ENCODE measurements at regions not wholly inside any gene's neighbourhood (a gene's known extent, or its start where the extent isn't known, plus 50 kb on each side); places are given as distances from the start of the nearest gene placed in this dataset.

DNA sequence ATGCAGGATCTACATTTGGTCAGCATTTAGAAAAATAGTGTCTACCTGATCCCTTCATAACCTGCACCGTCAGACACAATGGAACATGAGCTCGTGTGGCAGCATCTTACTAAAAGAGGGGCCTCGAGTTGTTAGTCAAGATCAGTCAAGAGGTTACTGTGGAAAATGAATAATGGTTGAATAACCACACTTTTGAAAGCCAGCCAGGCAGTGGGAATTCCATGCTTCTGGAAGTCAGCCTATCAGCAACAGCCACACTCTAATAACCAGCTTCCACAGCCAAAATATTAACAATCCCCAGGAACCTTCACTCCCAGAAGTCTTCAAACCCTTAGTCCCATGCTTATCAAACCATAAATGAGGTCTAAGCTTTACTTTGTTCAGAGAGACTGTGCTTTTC lies 234.3 kb downstream of the HS3ST1 start:
- H3K27ac ChIP-seq (ENCODE audit: low read depth): no peak overlapping the region
- no peaks in the 10 kb centered on the region for H3K4me1 ChIP-seq (ENCODE audit: insufficient read depth)
- WGBS: 69% methylated on average over 3 of the region's 3 CpGs
- H3K36me3 ChIP-seq (ENCODE audit: insufficient read depth): no peaks in the 10 kb centered on the region
- H3K4me3 ChIP-seq (ENCODE audit: low read depth, low read length): no peak overlapping the region
- DNase-seq (ENCODE audit: extremely low spot score): no peak

- Histone ChIP-seq H3K4me1 (ENCODE audit: insufficient read depth) (no peaks in the 10 kb centered on the region), H3K27ac (ENCODE audit: low read depth) (no peak overlapping the region), H3K36me3 (ENCODE audit: insufficient read depth) (no peaks in the 10 kb centered on the region), H3K4me3 (ENCODE audit: low read depth, low read length) (no peak overlapping the region)
- DNase-seq (ENCODE audit: extremely low spot score): no peak
- WGBS: 28% methylated on average over 2 of the region's 2 CpGs
Observed at GRCh38 chr4:11189756-11190155, 238.9 kb downstream of the HS3ST1 start.

- Histone ChIP-seq H3K36me3 (ENCODE audit: insufficient read depth) (no peaks in the 10 kb centered on the region), H3K4me1 (ENCODE audit: insufficient read depth) (no peaks in the 10 kb centered on the region), H3K27ac (ENCODE audit: low read depth) (no peak overlapping the region), H3K4me3 (ENCODE audit: low read depth, low read length) (no peak overlapping the region)
- no peak for DNase-seq (ENCODE audit: extremely low spot score)
- WGBS: 27% methylated on average over 2 of the region's 2 CpGs
Observed at GRCh38 chr4:11183356-11183740, 245.3 kb downstream of the HS3ST1 start.

GRCh38 chr4:11182586-11183355 lies 245.9 kb downstream of the HS3ST1 start:
- Histone ChIP-seq H3K27ac (ENCODE audit: low read depth) (no peak overlapping the region), H3K36me3 (ENCODE audit: insufficient read depth) (no peaks in the 10 kb centered on the region), H3K4me1 (ENCODE audit: insufficient read depth) (no peaks in the 10 kb centered on the region), H3K4me3 (ENCODE audit: low read depth, low read length) (no peak overlapping the region)
- WGBS: 71% methylated on average over 1 of the region's 1 CpG
- DNase-seq (ENCODE audit: extremely low spot score): no peak

DNA sequence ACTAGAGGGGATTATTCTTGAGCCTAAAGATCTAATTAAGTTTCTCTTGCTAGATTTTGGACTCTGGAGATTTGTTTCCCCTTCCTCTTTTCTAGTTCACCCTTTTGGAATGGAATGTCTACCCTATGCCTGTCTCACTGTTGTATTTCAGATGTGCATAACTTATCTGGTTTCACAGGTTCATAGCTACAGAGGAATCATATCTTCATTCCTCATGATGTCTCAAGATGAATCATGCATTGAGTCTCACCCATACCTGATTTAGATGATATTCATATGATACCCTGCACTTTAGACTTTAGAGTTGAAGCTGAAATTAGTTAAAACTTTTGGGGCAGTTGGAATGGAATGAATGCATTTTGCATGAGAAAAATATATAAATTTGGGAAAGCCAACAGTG lies 246.7 kb downstream of the HS3ST1 start:
- Histone ChIP-seq H3K4me1 (ENCODE audit: insufficient read depth) (no peaks in the 10 kb centered on the region), H3K4me3 (ENCODE audit: low read depth, low read length) (no peak overlapping the region), H3K36me3 (ENCODE audit: insufficient read depth) (no peaks in the 10 kb centered on the region), H3K27ac (ENCODE audit: low read depth) (no peak overlapping the region)
- DNase-seq (ENCODE audit: extremely low spot score): no peak

GRCh38 chr4:11179796-11180195 lies 248.9 kb downstream of the HS3ST1 start:
- Histone ChIP-seq H3K36me3 (ENCODE audit: insufficient read depth) (no peaks in the 10 kb centered on the region), H3K4me3 (ENCODE audit: low read depth, low read length) (no peak overlapping the region), H3K4me1 (ENCODE audit: insufficient read depth) (no peaks in the 10 kb centered on the region), H3K27ac (ENCODE audit: low read depth) (no peak overlapping the region)
- 94% methylated on average over 2 of the region's 2 CpGs for WGBS
- no peak for DNase-seq (ENCODE audit: extremely low spot score)

- no peak for DNase-seq (ENCODE audit: extremely low spot score)
- no peak overlapping the region for H3K4me3 ChIP-seq (ENCODE audit: low read depth, low read length)
- no peaks in the 10 kb centered on the region for H3K36me3 ChIP-seq (ENCODE audit: insufficient read depth)
- 87% methylated on average over 5 of the region's 5 CpGs for WGBS
- no peaks in the 10 kb centered on the region for H3K4me1 ChIP-seq (ENCODE audit: insufficient read depth)
- H3K27ac ChIP-seq (ENCODE audit: low read depth): no peak overlapping the region
Observed at GRCh38 chr4:11178433-11178832, 250.3 kb downstream of the HS3ST1 start.

DNA sequence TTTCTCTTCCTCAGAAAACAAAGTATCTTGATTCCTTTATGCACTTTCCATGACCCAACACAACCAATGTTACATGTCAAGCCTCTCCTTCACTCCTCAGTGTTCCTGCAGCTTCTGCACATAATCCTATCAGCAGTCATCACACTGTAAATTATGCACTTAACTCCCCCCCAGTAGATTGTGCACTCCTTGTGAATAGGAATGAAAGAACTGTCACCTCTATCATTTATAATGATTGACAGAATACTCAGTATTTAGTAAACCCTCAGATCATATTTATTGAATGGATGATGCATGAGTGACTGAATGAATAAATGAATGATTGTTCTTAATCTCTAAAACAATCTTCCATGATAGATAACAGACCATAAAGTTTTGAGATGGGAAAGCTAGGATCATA lies 253.3 kb downstream of the HS3ST1 start:
- Histone ChIP-seq H3K4me3 (ENCODE audit: low read depth, low read length) (no peak overlapping the region), H3K36me3 (ENCODE audit: insufficient read depth) (no peaks in the 10 kb centered on the region), H3K27ac (ENCODE audit: low read depth) (no peak overlapping the region), H3K4me1 (ENCODE audit: insufficient read depth) (no peaks in the 10 kb centered on the region)
- no peak for DNase-seq (ENCODE audit: extremely low spot score)

DNA sequence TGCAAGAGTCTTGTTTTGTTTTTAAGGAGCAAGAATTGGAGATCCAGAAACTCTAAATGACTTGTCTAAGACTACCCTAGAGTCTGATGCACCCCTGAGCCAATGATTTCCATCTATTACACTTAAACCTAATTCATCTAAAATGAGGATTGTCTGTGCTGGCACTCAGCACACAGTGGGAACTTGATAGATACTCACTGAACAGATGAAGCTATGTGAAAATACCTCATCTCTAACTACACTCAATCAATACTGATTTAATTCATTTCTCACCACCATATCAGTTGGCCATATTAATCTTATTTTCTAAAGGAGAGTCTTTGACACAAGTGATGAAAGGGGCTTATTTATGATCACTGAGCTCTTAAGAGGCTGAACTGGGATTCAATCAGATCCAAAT lies 262.1 kb downstream of the HS3ST1 start:
- Histone ChIP-seq H3K4me3 (ENCODE audit: low read depth, low read length) (no peak overlapping the region), H3K36me3 (ENCODE audit: insufficient read depth) (no peaks in the 10 kb centered on the region), H3K27ac (ENCODE audit: low read depth) (no peak overlapping the region), H3K4me1 (ENCODE audit: insufficient read depth) (no peaks in the 10 kb centered on the region)
- no peak for DNase-seq (ENCODE audit: extremely low spot score)

DNA sequence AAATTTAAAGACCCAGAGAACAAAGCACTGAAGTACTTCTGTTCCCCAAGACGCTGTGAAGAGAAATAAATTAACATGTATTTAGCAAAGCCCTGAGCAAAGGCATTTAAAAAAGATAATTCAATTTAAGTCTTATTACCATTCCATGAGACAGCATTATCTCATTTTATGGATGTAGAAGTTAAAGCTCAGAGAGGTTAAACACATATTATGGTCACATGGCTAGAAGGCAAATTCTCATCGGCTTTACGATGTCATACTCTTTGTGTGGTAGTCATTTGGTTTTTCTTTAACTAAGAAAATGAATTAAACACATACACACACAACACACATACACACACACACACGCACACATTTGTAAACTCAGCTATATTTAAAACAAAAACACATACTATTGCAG lies 262.7 kb downstream of the HS3ST1 start:
- WGBS: 73% methylated on average over 4 of the region's 4 CpGs

GRCh38 chr4:11165052-11165451 lies 263.6 kb downstream of the HS3ST1 start:
- Histone ChIP-seq H3K4me1 (ENCODE audit: insufficient read depth) (no peaks in the 10 kb centered on the region), H3K36me3 (ENCODE audit: insufficient read depth) (no peaks in the 10 kb centered on the region), H3K27ac (ENCODE audit: low read depth) (no peak overlapping the region), H3K4me3 (ENCODE audit: low read depth, low read length) (no peak overlapping the region)
- no peak for DNase-seq (ENCODE audit: extremely low spot score)
- 54% methylated on average over 5 of the region's 5 CpGs for WGBS

More for the DNA sequence above, 262.7 kb downstream of the HS3ST1 start:
- Histone ChIP-seq H3K4me1 (ENCODE audit: insufficient read depth) (no peaks in the 10 kb centered on the region), H3K27ac (ENCODE audit: low read depth) (no peak overlapping the region), H3K36me3 (ENCODE audit: insufficient read depth) (no peaks in the 10 kb centered on the region), H3K4me3 (ENCODE audit: low read depth, low read length) (no peak overlapping the region)
- no peak for DNase-seq (ENCODE audit: extremely low spot score)

GRCh38 chr4:11160288-11160687 lies 268.4 kb downstream of the HS3ST1 start:
- no peak overlapping the region for H3K4me3 ChIP-seq (ENCODE audit: low read depth, low read length)
- H3K27ac ChIP-seq (ENCODE audit: low read depth): no peak overlapping the region
- H3K36me3 ChIP-seq (ENCODE audit: insufficient read depth): no peaks in the 10 kb centered on the region
- DNase-seq (ENCODE audit: extremely low spot score): no peak
- H3K4me1 ChIP-seq (ENCODE audit: insufficient read depth): no peaks in the 10 kb centered on the region

- no peak overlapping the region for H3K27ac ChIP-seq (ENCODE audit: low read depth)
- no peak for DNase-seq (ENCODE audit: extremely low spot score)
- H3K4me1 ChIP-seq (ENCODE audit: insufficient read depth): no peaks in the 10 kb centered on the region
- no peaks in the 10 kb centered on the region for H3K36me3 ChIP-seq (ENCODE audit: insufficient read depth)
- H3K4me3 ChIP-seq (ENCODE audit: low read depth, low read length): no peak overlapping the region
- WGBS: 68% methylated on average over 1 of the region's 1 CpG
Observed at GRCh38 chr4:11158971-11159370, 269.7 kb downstream of the HS3ST1 start.

- no peaks in the 10 kb centered on the region for H3K4me1 ChIP-seq (ENCODE audit: insufficient read depth)
- DNase-seq (ENCODE audit: extremely low spot score): no peak
- H3K27ac ChIP-seq (ENCODE audit: low read depth): no peak overlapping the region
- H3K4me3 ChIP-seq (ENCODE audit: low read depth, low read length): no peak overlapping the region
- H3K36me3 ChIP-seq (ENCODE audit: insufficient read depth): no peaks in the 10 kb centered on the region
- 64% methylated on average over 5 of the region's 5 CpGs for WGBS
Observed at GRCh38 chr4:11155208-11155867, 273.4 kb downstream of the HS3ST1 start.
